ENCODE measurements at regions not wholly inside any gene's neighbourhood (a gene's known extent, or its start where the extent isn't known, plus 50 kb on each side); places are given as distances from the start of the nearest gene placed in this dataset.

GRCh38 chr9:99576002-99576401 lies 245.7 kb upstream of the NR4A3 start:
- no peak for DNase-seq
- WGBS (ENCODE audit: insufficient coverage): 61% methylated on average over 4 of the region's 4 CpGs
- H3K27me3 Mint-ChIP-seq: peaks cover 0 to under 1% of the 10 kb centered on the region in 2 donors
- no peak overlapping the region for H3K27ac Mint-ChIP-seq
- Histone ChIP-seq H3K36me3 (ENCODE audit: control insufficient read depth in 2 of 2, extremely low read depth in 1 of 2, insufficient read depth in 1 of 2, low read length in 1 of 2) (no peaks in the 10 kb centered on the region), H3K4me3 (ENCODE audit: control insufficient read depth in 1 of 2, extremely low read depth in 1 of 2, low read length in 1 of 2) (no peak overlapping the region), H3K27me3 (replicated peaks in 1 of 2; ENCODE audit: control insufficient read depth in 2 of 2, extremely low read depth in 1 of 2, insufficient read depth in 2 of 2, low read length in 1 of 2) (peaks cover 0 to 2% of the 10 kb centered on the region in 2 experiments), H3K4me1 (ENCODE audit: control insufficient read depth in 1 of 2, extremely low read depth in 1 of 2, insufficient read depth in 2 of 2, low read length in 2 of 2) (no peaks in the 10 kb centered on the region), H3K9me3 (no peaks in the 10 kb centered on the region), H3K27ac (ENCODE audit: low read length) (no peak overlapping the region)
- ATAC-seq (replicated peaks in 1 of 4): no peak
- ChIA-PET CTCF (no interaction called here), POLR2A (no interaction called here)
- no peaks in the 10 kb centered on the region for H3K4me1 Mint-ChIP-seq
- H3K9me3 Mint-ChIP-seq: no peaks in the 10 kb centered on the region
- H3K4me3 Mint-ChIP-seq: no peak overlapping the region
- H3K36me3 Mint-ChIP-seq: no peaks in the 10 kb centered on the region

- Histone ChIP-seq H3K4me1 (ENCODE audit: control insufficient read depth in 1 of 2, extremely low read depth in 1 of 2, insufficient read depth in 2 of 2, low read length in 2 of 2) (no peaks in the 10 kb centered on the region), H3K4me3 (ENCODE audit: control insufficient read depth in 1 of 2, extremely low read depth in 1 of 2, low read length in 1 of 2) (no peak overlapping the region), H3K36me3 (ENCODE audit: control insufficient read depth in 2 of 2, extremely low read depth in 1 of 2, insufficient read depth in 1 of 2, low read length in 1 of 2) (no peaks in the 10 kb centered on the region), H3K27ac (ENCODE audit: low read length) (no peak overlapping the region), H3K27me3 (replicated peaks in 1 of 2; ENCODE audit: control insufficient read depth in 2 of 2, extremely low read depth in 1 of 2, insufficient read depth in 2 of 2, low read length in 1 of 2) (peaks cover 0 to 2% of the 10 kb centered on the region in 2 experiments), H3K9me3 (no peaks in the 10 kb centered on the region)
- 86% methylated on average over 1 of the region's 3 CpGs for WGBS (ENCODE audit: insufficient coverage)
- no peaks in the 10 kb centered on the region for H3K27me3 Mint-ChIP-seq
- H3K9me3 Mint-ChIP-seq: no peaks in the 10 kb centered on the region
- ATAC-seq (replicated peaks in 1 of 4) (no peak), DNase-seq (no peak)
- ChIA-PET POLR2A (no interaction called here), CTCF (interaction anchor here in 1 of 2 donors (0.6 kb wide), 1 partner anchor 78 kb away, joined by 4 read pairs; no protein-coding TSS in a partner anchor)
- H3K36me3 Mint-ChIP-seq: no peaks in the 10 kb centered on the region
- H3K4me3 Mint-ChIP-seq: no peak overlapping the region
- H3K27ac Mint-ChIP-seq: no peak overlapping the region
- H3K4me1 Mint-ChIP-seq: no peaks in the 10 kb centered on the region
These were observed 244.8 kb upstream of the NR4A3 start for GRCh38 chr9:99576876-99577275.

DNA sequence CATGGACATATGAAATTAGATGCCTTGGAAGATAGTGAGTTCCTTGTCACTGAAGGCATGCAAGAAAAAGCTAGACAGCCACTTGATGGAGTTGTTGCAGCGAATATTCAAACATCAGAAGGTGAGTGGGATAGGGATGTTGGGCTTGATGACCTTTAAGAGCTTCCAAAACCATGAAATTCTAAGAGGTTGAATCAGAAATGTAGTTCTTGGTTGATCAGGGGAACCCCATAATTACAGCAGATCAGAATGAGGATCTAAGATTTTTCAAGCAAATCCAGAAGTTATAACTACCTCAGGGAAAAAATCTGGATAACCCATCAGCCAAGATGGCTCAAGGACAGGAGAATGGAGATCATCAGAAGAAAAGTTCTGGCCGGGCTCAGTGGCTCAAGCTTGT lies 244.3 kb upstream of the NR4A3 start:
- Histone ChIP-seq H3K36me3 (ENCODE audit: control insufficient read depth in 2 of 2, extremely low read depth in 1 of 2, insufficient read depth in 1 of 2, low read length in 1 of 2) (no peaks in the 10 kb centered on the region), H3K9me3 (no peaks in the 10 kb centered on the region), H3K27ac (ENCODE audit: low read length) (no peak overlapping the region), H3K4me1 (ENCODE audit: control insufficient read depth in 1 of 2, extremely low read depth in 1 of 2, insufficient read depth in 2 of 2, low read length in 2 of 2) (no peaks in the 10 kb centered on the region), H3K27me3 (replicated peaks in 1 of 2; ENCODE audit: control insufficient read depth in 2 of 2, extremely low read depth in 1 of 2, insufficient read depth in 2 of 2, low read length in 1 of 2) (peaks cover 0 to 2% of the 10 kb centered on the region in 2 experiments), H3K4me3 (ENCODE audit: control insufficient read depth in 1 of 2, extremely low read depth in 1 of 2, low read length in 1 of 2) (no peak overlapping the region)
- 60% methylated on average over 1 of the region's 2 CpGs for WGBS (ENCODE audit: insufficient coverage)
- DNase-seq (no peak), ATAC-seq (replicated peaks in 1 of 4) (no peak)
- Mint-ChIP-seq H3K27ac (no peak overlapping the region), H3K9me3 (no peaks in the 10 kb centered on the region), H3K36me3 (no peaks in the 10 kb centered on the region), H3K4me3 (no peak overlapping the region), H3K4me1 (no peaks in the 10 kb centered on the region), H3K27me3 (no peaks in the 10 kb centered on the region)
- ChIA-PET POLR2A (no interaction called here), CTCF (interaction anchor here in 1 of 2 donors (0.6 kb wide), 1 partner anchor 79 kb away, joined by 4 read pairs; no protein-coding TSS in a partner anchor)

DNA sequence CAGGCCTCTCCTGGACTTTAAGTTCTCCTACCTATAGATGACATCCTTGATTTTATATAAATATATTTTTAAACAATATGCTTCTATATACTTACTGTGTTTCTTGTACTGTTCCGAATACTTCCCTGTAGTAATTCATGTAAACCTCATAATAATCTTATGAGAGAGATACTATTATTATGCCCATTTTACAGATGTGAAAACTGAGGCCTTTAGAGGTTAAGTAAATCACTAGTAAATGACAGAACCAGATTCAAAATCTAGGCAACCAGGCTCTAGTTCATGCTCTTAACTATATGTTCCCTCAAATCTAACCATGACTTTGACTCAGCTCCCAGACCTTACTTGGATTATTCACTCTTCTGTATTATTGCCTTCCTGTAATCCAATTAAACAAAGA lies 243.0 kb upstream of the NR4A3 start:
- CTCF ChIA-PET: no interaction called here

GRCh38 chr9:99579964-99580363 lies 241.7 kb upstream of the NR4A3 start:
- Histone ChIP-seq H3K27me3 (replicated peaks in 1 of 2; ENCODE audit: control insufficient read depth in 2 of 2, extremely low read depth in 1 of 2, insufficient read depth in 2 of 2, low read length in 1 of 2) (peaks cover 0 to 2% of the 10 kb centered on the region in 2 experiments), H3K4me3 (ENCODE audit: control insufficient read depth in 1 of 2, extremely low read depth in 1 of 2, low read length in 1 of 2) (no peak overlapping the region), H3K36me3 (ENCODE audit: control insufficient read depth in 2 of 2, extremely low read depth in 1 of 2, insufficient read depth in 1 of 2, low read length in 1 of 2) (no peaks in the 10 kb centered on the region), H3K4me1 (ENCODE audit: control insufficient read depth in 1 of 2, extremely low read depth in 1 of 2, insufficient read depth in 2 of 2, low read length in 2 of 2) (no peaks in the 10 kb centered on the region), H3K9me3 (no peaks in the 10 kb centered on the region), H3K27ac (ENCODE audit: low read length) (no peak overlapping the region)
- H3K9me3 Mint-ChIP-seq: no peaks in the 10 kb centered on the region
- no peak overlapping the region for H3K4me3 Mint-ChIP-seq
- no peaks in the 10 kb centered on the region for H3K36me3 Mint-ChIP-seq
- DNase-seq (no peak), ATAC-seq (replicated peaks in 1 of 4) (no peak)
- H3K27ac Mint-ChIP-seq: no peak overlapping the region
- ChIA-PET POLR2A (no interaction called here), CTCF (no interaction called here)
- WGBS (ENCODE audit: insufficient coverage): 93% methylated on average over 3 of the region's 4 CpGs
- H3K27me3 Mint-ChIP-seq: peaks cover 3 to 5% of the 10 kb centered on the region in 2 donors
- H3K4me1 Mint-ChIP-seq: no peaks in the 10 kb centered on the region

More for the DNA sequence above, 243.0 kb upstream of the NR4A3 start:
- Mint-ChIP-seq H3K4me3 (no peak overlapping the region), H3K36me3 (no peaks in the 10 kb centered on the region), H3K4me1 (no peaks in the 10 kb centered on the region), H3K27me3 (peaks cover 3% of the 10 kb centered on the region in 2 donors), H3K27ac (no peak overlapping the region), H3K9me3 (no peaks in the 10 kb centered on the region)
- DNase-seq: no peak
- Histone ChIP-seq H3K36me3 (ENCODE audit: control insufficient read depth in 2 of 2, extremely low read depth in 1 of 2, insufficient read depth in 1 of 2, low read length in 1 of 2) (no peaks in the 10 kb centered on the region), H3K4me1 (ENCODE audit: control insufficient read depth in 1 of 2, extremely low read depth in 1 of 2, insufficient read depth in 2 of 2, low read length in 2 of 2) (no peaks in the 10 kb centered on the region), H3K27ac (ENCODE audit: low read length) (no peak overlapping the region), H3K4me3 (ENCODE audit: control insufficient read depth in 1 of 2, extremely low read depth in 1 of 2, low read length in 1 of 2) (no peak overlapping the region), H3K9me3 (no peaks in the 10 kb centered on the region), H3K27me3 (replicated peaks in 1 of 2; ENCODE audit: control insufficient read depth in 2 of 2, extremely low read depth in 1 of 2, insufficient read depth in 2 of 2, low read length in 1 of 2) (peaks cover 0 to 2% of the 10 kb centered on the region in 2 experiments)
- POLR2A ChIA-PET: no interaction called here
- ATAC-seq (replicated peaks in 1 of 4): no peak
- no CpG with 5 or more reads among the region's 1 CpG for WGBS (ENCODE audit: insufficient coverage)

GRCh38 chr9:99582814-99583213 lies 238.9 kb upstream of the NR4A3 start:
- Histone ChIP-seq H3K27ac (ENCODE audit: low read length) (no peak overlapping the region), H3K36me3 (ENCODE audit: control insufficient read depth in 2 of 2, extremely low read depth in 1 of 2, insufficient read depth in 1 of 2, low read length in 1 of 2) (no peaks in the 10 kb centered on the region), H3K9me3 (no peaks in the 10 kb centered on the region), H3K4me3 (ENCODE audit: control insufficient read depth in 1 of 2, extremely low read depth in 1 of 2, low read length in 1 of 2) (no peak overlapping the region), H3K27me3 (replicated peaks in 1 of 2; ENCODE audit: control insufficient read depth in 2 of 2, extremely low read depth in 1 of 2, insufficient read depth in 2 of 2, low read length in 1 of 2) (no peaks in the 10 kb centered on the region), H3K4me1 (ENCODE audit: control insufficient read depth in 1 of 2, extremely low read depth in 1 of 2, insufficient read depth in 2 of 2, low read length in 2 of 2) (no peaks in the 10 kb centered on the region)
- Mint-ChIP-seq H3K4me3 (no peak overlapping the region), H3K9me3 (no peaks in the 10 kb centered on the region), H3K27me3 (peaks cover 5 to 10% of the 10 kb centered on the region in 2 donors), H3K4me1 (no peaks in the 10 kb centered on the region), H3K36me3 (no peaks in the 10 kb centered on the region), H3K27ac (no peak overlapping the region)
- DNase-seq (no peak), ATAC-seq (replicated peaks in 1 of 4) (no peak)
- ChIA-PET POLR2A (no interaction called here), CTCF (no interaction called here)
- WGBS (ENCODE audit: insufficient coverage): 38% methylated on average over 1 of the region's 6 CpGs

- WGBS (ENCODE audit: insufficient coverage): no CpG with 5 or more reads among the region's 3 CpGs
- CTCF ChIA-PET: no interaction called here
- DNase-seq: no peak
These were observed 233.4 kb upstream of the NR4A3 start for GRCh38 chr9:99588299-99588698.

More at GRCh38 chr9:99588299-99588698, 233.4 kb upstream of the NR4A3 start:
- H3K27me3 Mint-ChIP-seq: peaks cover 14 to 22% of the 10 kb centered on the region in 2 donors
- H3K9me3 Mint-ChIP-seq: no peaks in the 10 kb centered on the region
- POLR2A ChIA-PET: no interaction called here
- H3K27ac ChIP-seq (ENCODE audit: low read length): no peak overlapping the region
- H3K36me3 ChIP-seq (ENCODE audit: control insufficient read depth in 2 of 2, extremely low read depth in 1 of 2, insufficient read depth in 1 of 2, low read length in 1 of 2): no peaks in the 10 kb centered on the region
- H3K4me3 Mint-ChIP-seq: no peak overlapping the region
- no peak for ATAC-seq (replicated peaks in 1 of 4)
- no peaks in the 10 kb centered on the region for H3K4me1 Mint-ChIP-seq
- H3K27me3 ChIP-seq (replicated peaks in 1 of 2; ENCODE audit: control insufficient read depth in 2 of 2, extremely low read depth in 1 of 2, insufficient read depth in 2 of 2, low read length in 1 of 2): no peaks in the 10 kb centered on the region
- no peaks in the 10 kb centered on the region for H3K4me1 ChIP-seq (ENCODE audit: control insufficient read depth in 1 of 2, extremely low read depth in 1 of 2, insufficient read depth in 2 of 2, low read length in 2 of 2)
- no peak overlapping the region for H3K27ac Mint-ChIP-seq
- H3K9me3 ChIP-seq: no peaks in the 10 kb centered on the region
- H3K36me3 Mint-ChIP-seq: no peaks in the 10 kb centered on the region
- H3K4me3 ChIP-seq (ENCODE audit: control insufficient read depth in 1 of 2, extremely low read depth in 1 of 2, low read length in 1 of 2): no peak overlapping the region
